ENCODE measurements at regions not wholly inside any gene's neighbourhood (a gene's known extent, or its start where the extent isn't known, plus 50 kb on each side); places are given as distances from the start of the nearest gene placed in this dataset.

DNA sequence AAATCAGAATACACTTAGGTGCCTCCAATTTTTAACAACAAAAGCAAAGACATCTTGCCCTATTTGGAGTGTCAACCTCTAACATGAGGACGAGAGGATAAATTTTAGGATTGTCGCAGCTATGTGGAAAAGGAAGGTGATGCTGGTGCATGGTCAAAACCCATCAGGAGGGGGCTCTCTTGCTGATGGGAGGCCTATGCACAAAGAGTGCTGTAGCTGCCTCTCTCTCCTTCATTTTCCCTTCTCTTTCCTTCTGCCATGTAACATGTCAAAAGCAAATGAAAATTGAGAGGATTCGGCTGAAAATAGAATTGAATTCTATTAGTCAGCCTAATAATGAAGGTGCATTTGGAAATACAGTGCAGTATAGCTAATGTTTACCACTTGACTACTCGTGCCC is 578.7 kb upstream of the ZNF462 start:
- H3K4me3 ChIP-seq (ENCODE audit: low read depth, low read length) = no peak overlapping the region
- DNase-seq (ENCODE audit: low read depth, low spot score) = no peak
- TF ChIP-seq, protein P1, sequence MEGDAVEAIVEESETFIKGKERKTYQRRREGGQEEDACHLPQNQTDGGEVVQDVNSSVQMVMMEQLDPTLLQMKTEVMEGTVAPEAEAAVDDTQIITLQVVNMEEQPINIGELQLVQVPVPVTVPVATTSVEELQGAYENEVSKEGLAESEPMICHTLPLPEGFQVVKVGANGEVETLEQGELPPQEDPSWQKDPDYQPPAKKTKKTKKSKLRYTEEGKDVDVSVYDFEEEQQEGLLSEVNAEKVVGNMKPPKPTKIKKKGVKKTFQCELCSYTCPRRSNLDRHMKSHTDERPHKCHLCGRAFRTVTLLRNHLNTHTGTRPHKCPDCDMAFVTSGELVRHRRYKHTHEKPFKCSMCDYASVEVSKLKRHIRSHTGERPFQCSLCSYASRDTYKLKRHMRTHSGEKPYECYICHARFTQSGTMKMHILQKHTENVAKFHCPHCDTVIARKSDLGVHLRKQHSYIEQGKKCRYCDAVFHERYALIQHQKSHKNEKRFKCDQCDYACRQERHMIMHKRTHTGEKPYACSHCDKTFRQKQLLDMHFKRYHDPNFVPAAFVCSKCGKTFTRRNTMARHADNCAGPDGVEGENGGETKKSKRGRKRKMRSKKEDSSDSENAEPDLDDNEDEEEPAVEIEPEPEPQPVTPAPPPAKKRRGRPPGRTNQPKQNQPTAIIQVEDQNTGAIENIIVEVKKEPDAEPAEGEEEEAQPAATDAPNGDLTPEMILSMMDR (IDR thresholded peaks at IDR 0.05; ENCODE audit: low read depth, low read length) = peak; percentile 31
- in situ Hi-C loops (cut with HindIII; ENCODE audit: low sequenced_read_pairs) = no loop called here

DNA sequence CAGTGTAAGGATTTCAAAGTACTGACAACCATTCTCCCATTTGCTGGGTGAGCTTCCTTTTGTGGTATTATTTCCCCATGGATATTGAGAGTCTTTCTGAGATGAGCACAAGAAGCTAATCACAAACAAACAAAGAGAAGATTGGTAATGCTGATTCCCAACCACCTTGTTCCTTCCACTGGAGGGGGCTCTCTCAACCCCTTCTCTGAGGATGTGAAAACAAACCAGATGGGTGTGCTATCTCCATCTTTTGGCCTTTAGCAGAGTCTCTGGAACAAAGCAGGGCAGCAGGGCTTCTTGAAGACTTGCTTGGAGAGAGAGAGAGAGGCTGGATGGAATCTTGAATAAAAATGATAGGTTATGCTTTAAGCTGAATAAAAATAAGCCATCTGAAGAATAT is 576.7 kb upstream of the ZNF462 start:
- no peak overlapping the region for H3K4me3 ChIP-seq (ENCODE audit: low read depth, low read length)
- TF ChIP-seq, protein P1 (IDR thresholded peaks at IDR 0.05; ENCODE audit: low read depth, low read length) = peak; percentile 34
- DNase-seq (ENCODE audit: low read depth, low spot score) = peak; percentile 55
- in situ Hi-C loops (cut with HindIII; ENCODE audit: low sequenced_read_pairs) = no loop called here

DNA sequence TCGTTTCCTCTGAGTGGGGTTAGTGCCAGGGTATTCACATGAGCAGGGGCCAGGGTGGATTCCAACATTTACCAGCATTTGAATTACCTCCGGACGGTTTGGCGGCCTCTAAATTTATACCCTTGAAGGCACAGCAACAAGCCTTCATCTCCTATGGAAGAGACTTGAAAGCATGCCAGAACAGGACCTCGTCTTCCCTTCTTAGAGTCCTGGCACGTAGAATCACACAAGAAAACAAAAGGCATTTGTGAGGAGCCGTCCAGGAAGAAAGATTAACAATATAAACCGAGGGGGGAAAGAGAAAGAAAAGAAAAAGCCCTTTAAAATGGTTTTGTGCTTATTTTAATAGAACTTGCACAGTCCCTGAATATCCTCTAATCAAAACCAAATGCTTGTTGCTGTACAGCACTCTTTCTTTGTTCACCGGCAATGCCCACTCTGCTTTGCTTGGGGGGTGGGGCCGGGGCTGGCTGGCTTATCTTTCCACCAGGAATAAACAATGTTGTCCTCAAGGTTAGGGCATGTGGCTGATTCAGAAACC is 575.8 kb upstream of the ZNF462 start:
- peak; percentile 56 for DNase-seq (ENCODE audit: low read depth, low spot score)
- H3K4me3 ChIP-seq (ENCODE audit: low read depth, low read length) = peak overlapping the region; percentile 21
- TF ChIP-seq, protein P1 (IDR thresholded peaks at IDR 0.05; ENCODE audit: low read depth, low read length) = no peak
- in situ Hi-C loops (cut with HindIII; ENCODE audit: low sequenced_read_pairs) = no loop called here

DNA sequence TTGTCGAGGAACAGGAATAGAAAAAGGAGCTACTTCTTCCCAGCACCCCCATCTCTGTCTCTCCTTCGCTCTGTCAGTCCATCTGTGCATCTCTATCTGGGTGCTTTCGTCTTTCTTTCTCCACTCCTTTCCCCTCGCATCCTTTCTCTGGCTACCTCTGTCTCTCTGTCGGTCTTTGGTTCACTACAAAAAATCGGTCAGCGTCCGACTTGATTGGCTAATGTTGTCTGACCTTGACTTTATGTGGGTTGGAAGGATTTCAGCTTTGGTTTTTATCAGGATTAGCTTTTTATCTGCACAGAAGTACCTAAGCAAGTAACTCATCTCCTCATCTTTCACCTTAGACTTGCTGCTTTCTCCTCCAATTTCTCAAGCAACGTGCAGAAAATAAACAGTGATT is 575.2 kb upstream of the ZNF462 start:
- in situ Hi-C loops (cut with HindIII; ENCODE audit: low sequenced_read_pairs) = no loop called here
- TF ChIP-seq, protein P1 (IDR thresholded peaks at IDR 0.05; ENCODE audit: low read depth, low read length) = no peak
- DNase-seq (ENCODE audit: low read depth, low spot score) = peak; percentile 2
- H3K4me3 ChIP-seq (ENCODE audit: low read depth, low read length) = no peak overlapping the region

DNA sequence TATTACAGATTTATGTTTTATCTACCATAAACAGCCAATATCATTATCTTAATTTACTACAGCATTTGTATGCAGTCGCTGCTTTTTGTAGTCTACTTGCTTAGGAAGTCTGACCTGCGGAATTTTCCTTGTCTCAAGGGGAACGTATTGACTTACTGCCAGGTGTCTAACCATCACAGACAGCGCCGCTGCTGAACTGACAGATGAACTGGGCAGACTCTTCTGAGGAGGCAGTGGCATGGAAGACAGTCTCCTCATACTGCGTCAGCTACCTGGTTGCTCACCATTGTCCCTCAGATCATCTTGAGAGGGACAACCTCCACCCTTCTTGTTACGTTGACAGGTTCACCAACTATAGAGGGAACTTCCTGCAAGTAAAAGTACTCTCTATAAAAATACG is 574.3 kb upstream of the ZNF462 start:
- no peak for DNase-seq (ENCODE audit: low read depth, low spot score)
- TF ChIP-seq, protein P1 (IDR thresholded peaks at IDR 0.05; ENCODE audit: low read depth, low read length) = no peak
- in situ Hi-C loops (cut with HindIII; ENCODE audit: low sequenced_read_pairs) = no loop called here
- H3K4me3 ChIP-seq (ENCODE audit: low read depth, low read length) = no peak overlapping the region

DNA sequence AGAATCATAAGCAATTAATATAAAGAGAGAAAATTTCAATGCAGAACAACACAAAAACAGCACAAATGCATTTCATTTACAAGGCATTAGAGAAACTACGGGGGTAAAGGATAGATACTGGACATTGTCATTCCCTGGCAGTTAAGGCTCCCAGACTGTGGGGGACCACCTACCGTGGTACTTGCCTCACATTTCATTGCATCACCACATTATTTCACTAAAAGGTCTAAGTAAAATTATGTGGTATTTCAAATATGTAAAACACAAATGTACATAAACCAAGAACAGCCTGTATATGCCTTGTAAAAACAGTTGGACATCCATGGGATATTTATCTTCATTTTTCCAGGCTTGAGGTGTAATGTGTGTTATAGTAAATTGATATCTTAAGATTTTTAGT is 571.2 kb upstream of the ZNF462 start:
- H3K4me3 ChIP-seq (ENCODE audit: low read depth, low read length) = no peak overlapping the region
- TF ChIP-seq, protein P1 (IDR thresholded peaks at IDR 0.05; ENCODE audit: low read depth, low read length) = no peak
- DNase-seq (ENCODE audit: low read depth, low spot score) = peak; percentile 9
- in situ Hi-C loops (cut with HindIII; ENCODE audit: low sequenced_read_pairs) = no loop called here

DNA sequence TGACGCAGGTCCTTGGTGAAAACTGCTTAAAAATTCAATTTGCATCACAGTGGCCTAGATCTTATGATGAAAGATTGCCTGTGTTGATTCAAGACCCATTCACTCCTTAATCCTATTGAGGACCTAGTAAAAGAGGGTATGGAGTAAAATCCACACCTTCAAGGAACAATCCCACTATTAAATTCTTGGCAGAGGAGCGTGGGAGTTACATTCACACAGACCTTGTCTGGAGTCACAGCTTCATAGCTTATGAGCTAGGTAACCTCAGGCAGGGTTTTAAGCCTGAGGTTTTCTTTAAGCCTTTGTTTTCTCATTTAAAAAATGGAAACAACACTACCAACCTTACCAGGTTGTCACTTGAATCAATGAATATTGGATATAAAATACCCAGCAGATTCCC is 566.5 kb upstream of the ZNF462 start:
- TF ChIP-seq, protein P1 (IDR thresholded peaks at IDR 0.05; ENCODE audit: low read depth, low read length) = no peak
- no peak for DNase-seq (ENCODE audit: low read depth, low spot score)
- no peak overlapping the region for H3K4me3 ChIP-seq (ENCODE audit: low read depth, low read length)
- in situ Hi-C loops (cut with HindIII; ENCODE audit: low sequenced_read_pairs) = no loop called here

Data from astrocyte of the spinal cord (primary cell).